Esophagus (tissue), 2 donors: ENCODE measurements at regions not wholly inside any gene's neighbourhood (a gene's known extent, or its start where the extent isn't known, plus 50 kb on each side); places are given as distances from the start of the nearest gene placed in this dataset.

ENCODE experiments used
- H3K27ac ChIP-seq, 2 donors: one replicate each; pipeline ENCODE4 v1.5.1; 2013; ENCODE audit warnings: low read depth in 2 of 2, mild to moderate bottlenecking in 2 of 2, inconsistent platforms in 1 of 2, low read length in 1 of 2, moderate library complexity in 1 of 2
- H3K27me3 ChIP-seq, 2 donors: one replicate each; pipeline ENCODE4 v1.6.1; 2013; ENCODE audit warnings: low read length in 2 of 2, control low read depth in 1 of 2, mild to moderate bottlenecking in 1 of 2; ENCODE audit not compliant: insufficient read depth in 2 of 2, control insufficient read depth in 1 of 2
- H3K36me3 ChIP-seq, 2 donors: one replicate each; pipeline ENCODE4 v1.6.1; 2013; ENCODE audit warnings: low read length in 1 of 2; ENCODE audit not compliant: control insufficient read depth in 2 of 2, insufficient read depth in 2 of 2
- H3K4me1 ChIP-seq, 2 donors: one replicate each; pipeline ENCODE4 v1.6.1; 2013; ENCODE audit warnings: low read length in 1 of 2; ENCODE audit not compliant: control insufficient read depth in 2 of 2, insufficient read depth in 2 of 2
- H3K4me3 ChIP-seq, 2 donors: one replicate each; pipeline ENCODE4 v1.5.1; 2013; ENCODE audit warnings: low read length in 2 of 2, mild to moderate bottlenecking in 2 of 2, low read depth in 1 of 2, moderate library complexity in 1 of 2
- H3K9me3 ChIP-seq, 2 donors: one replicate each; pipeline ENCODE4 v1.6.1; 2013; ENCODE audit warnings: mild to moderate bottlenecking in 2 of 2, low read depth in 1 of 2, low read length in 1 of 2, moderate library complexity in 1 of 2; ENCODE audit not compliant: control insufficient read depth in 2 of 2, insufficient read depth in 1 of 2
- WGBS, 2 donors: extraction: QIAGEN DNeasy Blood & Tissue Kit; methylation state at CpG; one replicate each; pipeline ENCODE4 v1.1.7; 2013; 5-methylcytosine and 5-hydroxymethylcytosine counted together
- donor health status: healthy with polysubstance abuse.
- donor health status: Bipolar disorder and iron deficiency.

DNA sequence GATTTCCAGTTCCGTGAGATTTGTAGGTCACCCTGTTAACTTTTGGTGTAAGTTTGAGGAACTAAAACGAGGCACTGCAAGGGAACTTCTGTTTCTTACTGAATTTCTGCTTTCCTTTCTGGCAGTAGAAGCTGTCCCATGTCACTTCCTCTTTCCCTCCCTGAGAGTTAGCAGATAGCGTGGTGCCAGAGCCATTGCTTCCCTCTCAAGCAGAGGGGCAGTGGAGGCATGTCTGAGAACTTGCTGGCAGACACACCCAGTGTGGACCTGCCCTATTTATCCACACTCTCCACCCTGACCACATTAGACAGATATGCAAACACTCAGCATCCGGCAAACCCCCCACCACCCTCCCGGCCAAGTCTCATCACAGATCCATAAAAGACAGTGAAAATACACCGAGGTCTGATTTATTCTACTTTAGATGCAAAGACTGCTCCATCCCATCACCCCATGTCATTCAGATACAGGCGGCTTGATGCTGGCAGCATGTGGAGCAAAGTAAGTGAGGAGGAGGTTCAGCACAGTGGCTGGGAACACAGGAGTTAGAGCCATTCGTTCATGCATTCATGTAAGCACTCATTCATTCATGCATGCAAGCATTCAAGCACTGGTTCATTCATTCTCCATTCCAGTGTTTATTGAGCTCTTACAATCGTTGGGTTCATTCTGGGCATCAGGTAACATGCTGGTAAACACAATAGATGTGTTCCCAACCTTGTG lies 324.7 kb downstream of the SHQ1 start:
- Histone ChIP-seq H3K36me3 (no peaks in the 10 kb centered on the region), H3K27ac (no peak overlapping the region), H3K4me1 (no peaks in the 10 kb centered on the region), H3K4me3 (no peak overlapping the region), H3K27me3 (no peaks in the 10 kb centered on the region), H3K9me3 (no peaks in the 10 kb centered on the region)
- 50 to 59% methylated on average over 9 of the region's 9 CpGs for WGBS, 2 donors

GRCh38 chr3:72520690-72521308 lies 327.4 kb downstream of the SHQ1 start:
- Histone ChIP-seq H3K27me3 (no peaks in the 10 kb centered on the region), H3K4me3 (no peak overlapping the region), H3K9me3 (no peaks in the 10 kb centered on the region), H3K36me3 (no peaks in the 10 kb centered on the region), H3K4me1 (no peaks in the 10 kb centered on the region), H3K27ac (no peak overlapping the region)
- WGBS, 2 donors: 63 to 65% methylated on average over 8 of the region's 8 CpGs

GRCh38 chr3:72519946-72520604 lies 328.2 kb downstream of the SHQ1 start:
- H3K4me3 ChIP-seq: no peak overlapping the region
- 83 to 86% methylated on average over 4 of the region's 4 CpGs for WGBS, 2 donors
- no peak overlapping the region for H3K27ac ChIP-seq
- no peaks in the 10 kb centered on the region for H3K27me3 ChIP-seq
- no peaks in the 10 kb centered on the region for H3K9me3 ChIP-seq
- no peaks in the 10 kb centered on the region for H3K36me3 ChIP-seq
- H3K4me1 ChIP-seq: no peaks in the 10 kb centered on the region

- no peak overlapping the region for H3K27ac ChIP-seq
- no peaks in the 10 kb centered on the region for H3K4me1 ChIP-seq
- 80 to 85% methylated on average over 4 of the region's 4 CpGs for WGBS, 2 donors
- H3K4me3 ChIP-seq: no peak overlapping the region
- H3K27me3 ChIP-seq: no peaks in the 10 kb centered on the region
- no peaks in the 10 kb centered on the region for H3K36me3 ChIP-seq
- H3K9me3 ChIP-seq: no peaks in the 10 kb centered on the region
Measured at GRCh38 chr3:72517921-72518424, 330.3 kb downstream of the SHQ1 start.

DNA sequence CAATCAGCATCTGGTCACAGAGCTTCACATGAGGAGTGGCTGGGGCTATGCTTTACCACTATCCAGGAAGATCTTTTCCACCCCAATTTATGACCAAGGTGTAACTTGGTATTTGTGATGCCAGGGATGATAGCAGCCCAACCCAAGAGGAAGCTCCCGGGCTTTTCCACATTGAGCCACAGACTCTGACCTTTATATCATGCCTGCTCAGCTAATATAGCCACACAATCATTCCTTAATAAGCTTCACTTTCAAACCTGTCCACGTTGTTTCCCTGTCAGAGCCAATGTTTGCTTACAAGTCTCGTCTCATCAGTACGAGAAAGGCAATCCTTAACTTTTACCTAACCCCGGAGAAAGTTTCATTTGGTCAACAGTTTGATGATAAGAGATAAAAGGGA lies 330.9 kb downstream of the SHQ1 start:
- 73 to 82% methylated on average over 5 of the region's 5 CpGs for WGBS, 2 donors
- Histone ChIP-seq H3K4me1 (no peaks in the 10 kb centered on the region), H3K27ac (no peak overlapping the region), H3K9me3 (no peaks in the 10 kb centered on the region), H3K27me3 (no peaks in the 10 kb centered on the region), H3K4me3 (no peak overlapping the region), H3K36me3 (no peaks in the 10 kb centered on the region)

- WGBS, 2 donors: 90% methylated on average over 2 of the region's 2 CpGs
Measured at GRCh38 chr3:72516361-72516760, 331.9 kb downstream of the SHQ1 start.

GRCh38 chr3:72515941-72516340 lies 332.3 kb downstream of the SHQ1 start:
- Histone ChIP-seq H3K4me1 (no peaks in the 10 kb centered on the region), H3K27ac (no peak overlapping the region), H3K4me3 (no peak overlapping the region), H3K9me3 (no peaks in the 10 kb centered on the region), H3K27me3 (no peaks in the 10 kb centered on the region), H3K36me3 (no peaks in the 10 kb centered on the region)
- 84 to 87% methylated on average over 3 of the region's 3 CpGs for WGBS, 2 donors

More at GRCh38 chr3:72516361-72516760, 331.9 kb downstream of the SHQ1 start:
- Histone ChIP-seq H3K9me3 (no peaks in the 10 kb centered on the region), H3K27me3 (no peaks in the 10 kb centered on the region), H3K36me3 (no peaks in the 10 kb centered on the region), H3K4me1 (no peaks in the 10 kb centered on the region), H3K4me3 (no peak overlapping the region), H3K27ac (no peak overlapping the region)

DNA sequence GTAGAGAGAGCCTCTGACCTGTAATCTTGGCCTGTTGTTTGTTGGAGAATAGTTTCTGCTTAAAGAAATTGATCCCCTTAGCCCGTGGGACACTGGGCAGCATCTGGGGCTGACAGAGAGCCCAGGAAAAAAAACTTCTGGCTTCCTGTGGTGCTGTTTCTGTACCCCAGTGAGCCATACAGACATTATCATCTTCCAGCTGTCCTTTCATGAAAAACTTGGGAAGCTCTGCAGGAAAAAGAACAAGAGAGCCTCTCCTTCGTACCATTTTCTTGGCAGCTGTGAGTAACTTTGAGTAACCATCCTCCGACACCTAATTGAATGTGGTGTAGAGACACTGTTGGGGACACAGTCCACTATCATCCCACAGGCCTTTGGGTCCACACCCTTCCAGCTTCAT lies 333.0 kb downstream of the SHQ1 start:
- H3K27me3 ChIP-seq: no peaks in the 10 kb centered on the region
- H3K27ac ChIP-seq: no peak overlapping the region
- no peaks in the 10 kb centered on the region for H3K36me3 ChIP-seq
- H3K4me1 ChIP-seq: no peaks in the 10 kb centered on the region
- no peak overlapping the region for H3K4me3 ChIP-seq
- H3K9me3 ChIP-seq: no peaks in the 10 kb centered on the region
- WGBS, 2 donors: 74 to 75% methylated on average over 3 of the region's 3 CpGs

- H3K36me3 ChIP-seq: no peaks in the 10 kb centered on the region
- 76 to 81% methylated on average over 3 of the region's 3 CpGs for WGBS, 2 donors
- H3K9me3 ChIP-seq: no peaks in the 10 kb centered on the region
- H3K4me3 ChIP-seq: no peak overlapping the region
- H3K27ac ChIP-seq: no peak overlapping the region
- H3K4me1 ChIP-seq: no peaks in the 10 kb centered on the region
- no peaks in the 10 kb centered on the region for H3K27me3 ChIP-seq
Measured at GRCh38 chr3:72510247-72510646, 338.0 kb downstream of the SHQ1 start.
